ENCODE measurements at regions not wholly inside any gene's neighbourhood (a gene's known extent, or its start where the extent isn't known, plus 50 kb on each side); places are given as distances from the start of the nearest gene placed in this dataset.

DNA sequence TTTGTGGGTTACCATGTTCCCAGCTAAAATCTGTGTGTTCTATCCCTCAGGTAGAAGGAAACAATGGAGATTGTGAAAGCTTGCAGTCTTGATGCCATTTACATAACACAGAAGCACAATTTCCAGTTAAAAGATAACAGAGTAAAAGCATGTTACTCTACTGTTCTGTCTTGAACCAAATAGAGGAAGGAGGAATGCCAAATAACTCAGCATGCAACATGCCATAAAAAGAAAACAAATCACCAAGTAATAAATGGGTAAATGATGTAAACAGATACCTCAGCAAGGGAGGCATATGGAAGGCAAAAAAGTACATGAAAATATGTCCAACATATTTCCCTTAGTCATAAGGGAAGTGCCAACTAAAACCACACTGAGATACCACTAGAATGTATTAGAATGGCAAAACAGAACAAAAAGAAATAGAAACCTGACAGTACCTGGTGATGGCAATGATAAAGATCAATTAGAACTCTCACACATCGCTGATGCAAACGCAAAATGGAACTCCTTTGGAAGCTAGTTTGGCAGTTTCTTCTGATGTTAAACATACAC is 502.6 kb upstream of the HS3ST1 start:
- no peak for DNase-seq

- DNase-seq: no peak
These were observed 500.4 kb upstream of the HS3ST1 start for GRCh38 chr4:11929080-11929479.

DNA sequence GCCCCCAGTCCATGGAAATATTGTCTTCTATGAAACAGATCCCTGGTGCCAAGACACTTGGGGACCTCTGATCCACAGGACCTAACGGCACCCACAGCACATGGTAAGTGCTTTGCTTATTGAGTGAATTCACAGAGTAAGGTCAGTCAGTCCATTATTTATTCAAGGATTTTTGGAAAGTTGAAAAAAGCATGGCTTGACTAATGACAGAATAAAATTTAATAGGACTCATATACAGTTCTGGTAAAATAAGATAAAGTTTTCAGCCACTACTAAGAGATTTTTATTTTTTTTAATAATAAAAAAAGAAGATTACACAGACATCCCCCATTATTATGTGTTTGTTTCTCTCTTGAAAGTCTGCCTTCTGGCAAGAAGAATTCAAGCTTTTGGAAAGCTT is 490.6 kb upstream of the HS3ST1 start:
- DNase-seq: no peak

DNA sequence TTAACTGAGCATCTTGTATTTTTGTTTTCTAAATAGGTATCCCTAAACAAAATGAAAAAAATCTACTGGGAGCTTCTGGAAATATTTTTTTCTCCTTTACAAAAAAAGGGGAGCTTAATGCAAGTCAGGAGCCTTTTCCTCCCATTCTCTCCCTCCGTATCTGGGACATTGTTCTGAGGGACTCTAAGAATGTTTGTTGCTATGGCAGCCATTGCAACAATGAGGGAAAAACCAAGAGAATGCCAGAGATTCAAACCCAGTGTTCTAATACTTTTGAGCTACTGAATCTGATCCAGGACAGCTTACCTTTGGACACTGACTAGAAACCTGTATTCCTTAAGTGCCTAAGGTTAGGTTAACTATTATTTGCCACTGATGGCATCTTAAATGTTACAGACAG is 485.7 kb upstream of the HS3ST1 start:
- DNase-seq: no peak

GRCh38 chr4:11912886-11913285 is 484.2 kb upstream of the HS3ST1 start:
- no peak for DNase-seq

DNA sequence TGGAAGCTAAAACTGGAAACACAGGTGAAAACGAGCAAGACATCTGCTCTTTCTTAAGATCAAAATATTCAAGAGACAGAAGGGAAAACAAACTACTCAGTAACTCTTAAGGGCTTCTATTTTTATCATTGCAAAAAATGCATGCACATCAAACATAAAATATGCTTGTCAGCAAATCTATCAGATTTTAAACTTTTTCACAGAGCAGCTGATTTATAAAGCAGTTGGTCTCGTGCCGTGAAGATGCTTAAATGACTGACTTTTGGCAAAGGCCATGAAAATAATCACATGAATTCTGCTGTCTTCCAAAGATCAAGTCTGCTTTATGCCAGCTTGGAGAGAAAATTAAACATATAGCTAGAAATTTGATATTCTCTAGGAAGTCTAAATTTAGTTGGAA is 482.1 kb upstream of the HS3ST1 start:
- DNase-seq: no peak

DNA sequence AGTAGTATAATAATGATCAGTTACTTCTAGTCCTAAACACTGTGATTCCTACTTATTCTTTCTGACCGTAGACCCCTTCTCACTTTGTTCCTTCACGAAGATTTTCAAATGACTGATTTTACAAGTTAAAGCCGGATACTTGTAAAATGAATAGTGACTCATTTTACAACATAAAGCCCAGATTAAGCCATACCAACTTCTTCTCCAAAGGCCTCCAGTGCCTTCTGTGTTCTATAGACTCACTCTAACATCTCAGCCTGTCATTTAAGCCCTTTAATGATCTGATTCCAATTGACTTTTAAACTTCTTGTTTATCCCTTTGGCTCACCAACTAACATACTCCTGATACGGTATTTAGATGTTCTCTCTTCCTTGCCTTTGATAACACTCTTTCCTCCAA is 480.0 kb upstream of the HS3ST1 start:
- no peak for DNase-seq

DNA sequence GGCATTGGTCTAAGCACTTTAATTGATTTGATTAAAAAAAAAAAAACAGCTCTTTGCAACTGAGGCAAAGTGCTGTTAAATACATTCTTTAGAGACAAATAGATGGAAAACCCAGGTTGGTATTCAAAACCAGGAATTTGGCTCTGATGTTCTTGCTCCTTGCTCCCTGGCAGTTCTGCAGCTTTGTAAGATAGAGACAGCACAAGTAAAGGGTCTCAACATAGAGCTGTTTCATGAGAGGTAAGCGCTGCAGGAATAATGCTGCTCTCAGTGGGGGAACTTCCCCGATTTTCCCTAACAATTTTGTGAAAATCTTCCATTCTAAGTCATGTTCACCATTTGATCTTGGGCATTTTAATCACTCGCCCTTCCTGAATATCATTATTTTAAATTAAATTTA is 479.5 kb upstream of the HS3ST1 start:
- DNase-seq: no peak

DNA sequence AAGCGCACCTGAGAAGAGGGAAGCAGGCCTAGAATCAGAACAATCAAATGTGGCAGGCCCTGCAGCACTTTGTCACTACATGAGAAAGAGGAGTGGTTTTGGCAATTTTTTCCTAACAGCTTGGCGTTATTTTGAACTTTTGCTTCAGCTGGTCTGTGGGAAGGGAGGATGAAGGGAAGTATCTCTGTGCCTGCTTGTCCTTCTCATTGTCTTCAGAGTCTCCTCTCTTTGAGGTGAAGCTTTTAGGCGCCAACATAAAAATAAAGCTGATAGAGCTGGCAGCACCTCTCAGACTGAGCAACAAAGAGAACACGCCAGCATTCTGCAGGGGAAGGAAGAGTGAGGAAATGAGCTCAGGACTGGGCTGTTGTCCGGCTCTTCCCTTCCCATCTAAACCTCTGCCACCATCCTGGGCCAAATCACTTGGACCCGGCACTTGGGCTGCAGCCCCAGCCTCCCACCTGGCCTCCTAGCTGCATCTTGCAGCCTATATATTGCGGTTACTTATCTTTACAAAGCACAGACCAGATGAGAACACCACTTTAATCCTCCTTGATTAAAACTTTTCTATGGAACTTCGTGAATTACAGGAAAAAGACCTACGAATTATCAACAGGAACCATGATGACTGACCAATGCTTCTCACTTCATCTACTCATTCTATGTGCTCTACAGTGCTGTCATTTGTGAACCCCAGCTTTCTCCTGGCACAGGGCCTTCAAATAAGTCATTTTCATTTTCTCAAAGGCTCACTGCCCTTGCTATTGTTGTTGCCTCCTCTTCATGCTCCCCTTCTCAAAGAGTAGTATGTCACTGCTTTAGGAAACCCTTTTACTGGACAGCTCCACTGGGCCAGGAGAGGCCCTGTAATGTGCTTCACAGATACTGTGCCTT is 476.4 kb upstream of the HS3ST1 start:
- no peak for DNase-seq

- DNase-seq: no peak
These were observed 475.4 kb upstream of the HS3ST1 start for GRCh38 chr4:11904117-11904535.

GRCh38 chr4:11901089-11901488 is 472.4 kb upstream of the HS3ST1 start:
- DNase-seq: no peak

DNA sequence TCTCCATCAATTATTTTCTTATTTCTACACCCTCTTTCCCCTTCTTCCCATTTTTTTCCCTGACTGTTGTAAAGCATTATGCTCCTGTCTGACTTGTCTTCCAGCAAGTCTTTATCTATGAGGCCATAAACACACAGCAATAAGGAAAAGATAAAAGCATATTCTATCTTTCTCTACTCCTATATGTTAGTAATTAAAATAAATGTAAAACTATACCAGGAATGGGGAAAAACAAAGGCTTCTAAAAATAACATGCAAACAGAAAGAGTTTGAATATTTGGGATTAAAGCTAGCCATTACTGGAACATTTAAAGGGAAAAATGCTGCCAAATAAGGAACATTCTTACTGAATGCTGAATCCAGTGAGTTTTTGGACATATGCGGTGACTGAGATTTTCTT is 471.7 kb upstream of the HS3ST1 start:
- DNase-seq: no peak

DNA sequence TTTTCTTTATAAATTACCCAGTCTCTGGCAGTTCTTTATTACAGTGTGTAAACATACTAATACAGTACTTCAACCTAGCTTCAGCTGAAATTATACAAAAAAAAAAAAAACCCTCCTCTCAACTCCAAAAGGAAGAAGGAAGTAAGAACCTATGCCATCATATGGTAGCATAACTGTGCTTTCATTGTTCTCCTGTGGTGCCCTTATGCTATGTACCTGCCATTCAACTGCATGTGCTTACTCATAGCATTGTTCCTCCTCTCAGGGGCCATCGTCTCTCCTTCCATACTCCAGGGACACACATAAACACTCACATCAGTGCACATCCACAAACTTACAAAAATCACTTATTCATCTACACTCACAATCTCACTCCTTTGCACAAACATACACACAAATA is 470.1 kb upstream of the HS3ST1 start:
- no peak for DNase-seq

DNA sequence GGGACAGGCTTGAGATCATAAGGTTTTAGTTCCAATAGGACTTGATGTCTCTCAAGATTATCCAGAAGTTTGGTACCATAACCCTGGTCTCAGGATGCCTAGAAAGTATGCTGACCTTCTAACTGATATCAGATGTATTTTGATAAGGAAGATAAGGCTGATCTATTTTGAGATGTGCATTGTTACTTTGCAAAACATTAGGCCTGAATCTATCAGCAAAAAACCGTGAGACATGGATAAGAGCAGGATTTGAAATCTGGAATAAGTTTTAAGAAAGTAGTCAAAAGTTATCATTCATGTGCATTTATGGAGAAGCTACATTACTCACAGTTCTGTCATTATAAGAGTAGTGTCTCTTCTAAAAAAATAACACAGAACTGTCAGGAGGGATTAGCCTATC is 467.1 kb upstream of the HS3ST1 start:
- no peak for DNase-seq

DNA sequence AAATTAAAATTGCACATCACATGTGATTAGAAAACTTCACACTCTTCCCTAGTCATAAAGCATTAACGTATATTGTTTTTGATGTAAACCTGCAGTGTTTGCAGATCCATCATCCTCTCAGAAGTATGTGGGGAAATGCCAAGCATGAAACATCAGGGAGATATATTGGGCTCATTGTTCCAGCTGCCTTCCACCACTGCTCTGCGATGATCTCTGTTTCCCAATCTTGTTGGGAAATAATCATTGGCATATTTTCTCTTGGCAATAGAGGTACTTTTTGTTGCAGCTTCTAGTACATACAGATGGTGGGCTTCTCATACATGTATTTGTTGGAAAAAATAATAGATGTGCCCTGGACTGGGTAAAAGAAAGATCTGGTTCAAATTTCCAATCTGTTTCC is 466.3 kb upstream of the HS3ST1 start:
- DNase-seq: no peak

DNA sequence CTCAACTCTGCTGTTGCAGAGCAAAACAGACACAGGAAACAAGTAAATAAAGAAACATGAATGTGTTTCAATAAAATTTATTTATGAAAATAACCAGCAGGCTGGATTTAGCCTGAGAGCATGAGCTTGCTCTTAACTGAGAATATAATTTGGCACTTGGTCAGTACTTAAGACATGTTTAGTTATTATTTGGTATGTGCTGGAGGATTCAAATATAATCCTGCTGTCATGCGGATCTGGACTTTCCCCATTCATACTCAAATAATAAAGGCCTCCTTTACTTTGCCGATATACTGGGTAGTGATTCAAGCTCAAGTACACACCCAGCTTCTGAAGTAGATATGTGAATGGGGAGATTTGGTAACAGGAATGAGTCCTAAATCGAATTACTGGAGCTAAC is 465.5 kb upstream of the HS3ST1 start:
- no peak for DNase-seq

- DNase-seq: no peak
These were observed 460.4 kb upstream of the HS3ST1 start for GRCh38 chr4:11889099-11889498.

DNA sequence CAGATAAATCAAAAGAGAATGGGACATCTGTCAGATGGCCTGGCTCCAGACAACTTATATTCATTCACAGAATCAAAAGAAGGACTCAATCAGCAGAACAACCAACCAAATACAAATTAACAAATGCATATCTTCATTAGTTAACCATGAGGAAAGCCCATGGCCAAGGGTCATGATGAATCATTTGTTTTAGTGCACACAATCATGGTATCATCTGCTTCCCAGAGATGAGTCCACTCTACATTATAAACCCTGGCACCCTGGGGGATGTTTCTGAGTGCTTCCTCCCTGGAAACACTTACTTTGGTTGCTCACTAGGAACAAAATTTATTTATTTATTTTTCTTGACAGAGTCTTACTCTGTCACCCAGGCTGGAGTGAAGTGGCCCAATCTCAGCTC is 453.3 kb upstream of the HS3ST1 start:
- DNase-seq: no peak

DNA sequence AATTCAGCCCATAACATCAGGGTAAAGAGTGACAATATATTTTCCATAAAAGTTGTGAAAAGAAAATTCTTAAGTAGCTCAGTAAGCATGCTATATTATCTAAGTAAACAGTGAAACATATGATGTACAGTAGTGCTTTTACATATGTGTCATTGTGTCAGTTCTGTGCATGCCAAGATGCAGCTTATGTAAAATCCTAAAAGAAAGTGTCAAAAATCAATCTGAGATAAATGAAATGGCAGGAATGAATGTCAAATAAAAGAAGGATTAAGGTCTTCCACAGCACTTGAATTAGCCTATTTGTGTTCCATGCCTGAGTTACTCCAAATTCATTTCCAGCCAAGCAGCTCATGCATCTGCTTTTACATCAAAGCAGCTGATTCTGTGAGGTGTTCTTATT is 452.7 kb upstream of the HS3ST1 start:
- no peak for DNase-seq

- DNase-seq: no peak
These were observed 449.5 kb upstream of the HS3ST1 start for GRCh38 chr4:11878241-11878640.

DNA sequence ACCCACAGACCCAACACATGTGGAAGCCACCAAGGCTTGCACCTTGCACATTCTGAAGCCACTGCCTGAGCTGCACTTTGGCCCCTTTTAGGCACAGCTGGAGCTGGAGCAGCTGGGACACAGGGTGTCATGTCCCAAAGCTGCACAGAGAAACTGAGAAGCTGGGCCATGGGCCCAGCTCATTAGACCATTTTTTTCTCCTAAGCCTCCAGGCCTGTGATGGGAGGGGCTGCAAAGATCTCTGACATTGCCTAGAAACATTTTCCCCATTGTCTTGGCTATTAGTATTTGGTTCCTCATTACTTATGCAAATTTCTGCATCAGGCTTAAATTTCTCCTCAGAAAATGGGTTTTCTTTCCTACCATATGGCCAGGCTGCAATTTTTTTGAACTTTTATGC is 447.4 kb upstream of the HS3ST1 start:
- DNase-seq: no peak

- DNase-seq: no peak
These were observed 440.6 kb upstream of the HS3ST1 start for GRCh38 chr4:11869191-11869870.

- no peak for DNase-seq
These were observed 437.7 kb upstream of the HS3ST1 start for GRCh38 chr4:11866391-11866790.
